SHP77 (cell line): ENCODE measurements at regions not wholly inside any gene's neighbourhood (a gene's known extent, or its start where the extent isn't known, plus 50 kb on each side); places are given as distances from the start of the nearest gene placed in this dataset.

Source experiments
- DNase-seq, 2 experiments: peaks; one replicate each; lab custom pipeline; 2025; lab: John Stamatoyannopoulos, UW

- DNase-seq = no peak
Observed at GRCh38 chr14:42123526-42123925, 516.9 kb downstream of the LRFN5 start.

GRCh38 chr14:42113358-42114069 is 506.8 kb downstream of the LRFN5 start:
- no peak for DNase-seq

GRCh38 chr14:42112108-42112507 is 505.4 kb downstream of the LRFN5 start:
- no peak for DNase-seq

GRCh38 chr14:42111355-42111754 is 504.7 kb downstream of the LRFN5 start:
- DNase-seq = no peak

- peak; percentile 5 to 48 for DNase-seq
Observed at GRCh38 chr14:42110167-42110566, 503.5 kb downstream of the LRFN5 start.

GRCh38 chr14:42095155-42095554 is 488.5 kb downstream of the LRFN5 start:
- no peak for DNase-seq

GRCh38 chr14:42090122-42090521 is 483.4 kb downstream of the LRFN5 start:
- no peak for DNase-seq

- no peak for DNase-seq
Observed at GRCh38 chr14:42079911-42080310, 473.2 kb downstream of the LRFN5 start.

- DNase-seq = no peak
Observed at GRCh38 chr14:42078345-42078744, 471.7 kb downstream of the LRFN5 start.

GRCh38 chr14:42070031-42070430 is 463.4 kb downstream of the LRFN5 start:
- DNase-seq = no peak

GRCh38 chr14:42057111-42057510 is 450.4 kb downstream of the LRFN5 start:
- DNase-seq = no peak

GRCh38 chr14:42047421-42048055 is 440.9 kb downstream of the LRFN5 start:
- DNase-seq = no peak

GRCh38 chr14:42045383-42045782 is 438.7 kb downstream of the LRFN5 start:
- DNase-seq = no peak

GRCh38 chr14:42028607-42029006 is 421.9 kb downstream of the LRFN5 start:
- no peak for DNase-seq

GRCh38 chr14:42027271-42027670 is 420.6 kb downstream of the LRFN5 start:
- no peak for DNase-seq

- DNase-seq = peak; percentile 8 to 28
Observed at GRCh38 chr14:42023452-42023851, 416.8 kb downstream of the LRFN5 start.

- DNase-seq = no peak
Observed at GRCh38 chr14:42014301-42014700, 407.6 kb downstream of the LRFN5 start.

- DNase-seq = no peak
Observed at GRCh38 chr14:42013559-42013958, 406.9 kb downstream of the LRFN5 start.

- DNase-seq = no peak
Observed at GRCh38 chr14:42013153-42013552, 406.5 kb downstream of the LRFN5 start.

GRCh38 chr14:42011221-42011620 is 404.5 kb downstream of the LRFN5 start:
- no peak for DNase-seq

- no peak for DNase-seq
Observed at GRCh38 chr14:42004321-42004720, 397.6 kb downstream of the LRFN5 start.

- no peak for DNase-seq
Observed at GRCh38 chr14:42002141-42002540, 395.5 kb downstream of the LRFN5 start.

- DNase-seq = no peak
Observed at GRCh38 chr14:42001431-42001830, 394.8 kb downstream of the LRFN5 start.

- no peak for DNase-seq
Observed at GRCh38 chr14:42000450-42000849, 393.8 kb downstream of the LRFN5 start.
